ENCODE measurements at regions not wholly inside any gene's neighbourhood (a gene's known extent, or its start where the extent isn't known, plus 50 kb on each side); places are given as distances from the start of the nearest gene placed in this dataset.

DNA sequence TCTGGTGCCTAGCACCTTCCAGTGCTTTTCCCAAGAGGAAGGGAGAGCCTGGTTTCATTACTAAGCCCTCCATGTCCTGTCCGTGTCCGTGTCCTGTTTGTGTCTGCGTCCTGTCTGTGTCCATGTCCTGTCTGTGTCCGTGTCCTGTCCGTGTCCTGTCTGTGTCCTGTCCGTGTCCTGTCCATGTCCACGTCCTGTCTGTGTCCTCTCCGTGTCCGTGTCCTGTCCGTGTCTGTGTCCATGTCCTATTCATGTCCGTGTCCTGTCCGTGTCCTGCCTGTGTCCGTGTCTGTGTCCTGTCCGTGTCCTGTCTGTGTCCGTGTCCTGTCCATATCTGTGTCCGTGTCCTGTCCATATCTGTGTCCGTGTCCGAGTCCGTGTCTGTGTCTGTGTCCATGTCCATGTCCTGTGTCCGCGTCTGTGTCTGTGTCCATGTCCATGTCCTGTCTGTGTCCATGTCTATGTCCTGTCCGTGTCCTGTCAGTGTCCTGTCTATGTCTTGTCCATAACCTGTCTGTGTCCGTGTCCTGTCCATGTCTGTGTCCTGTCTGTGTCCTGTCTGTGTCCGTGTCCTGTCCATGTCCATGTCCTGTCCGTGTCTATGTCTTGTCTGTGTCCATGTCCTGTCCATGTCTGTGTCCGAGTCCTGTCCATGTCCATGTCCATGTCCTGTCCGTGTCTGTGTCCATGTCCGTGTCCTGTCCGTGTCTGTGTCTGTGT, 54.4 kb upstream of the BHLHE23 start:
- intact Hi-C loops (cut with micrococcal nuclease) = no loop called here
- H3K4me1 ChIP-seq (ENCODE audit: control insufficient read depth, extremely low read depth, insufficient read depth, low read length) = no peaks in the 10 kb centered on the region
- no peaks in the 10 kb centered on the region for H3K9me3 ChIP-seq (replicated peaks; ENCODE audit: control insufficient read depth, insufficient read depth, low read length)
- H3K27ac ChIP-seq (ENCODE audit: insufficient read depth, low read depth, low read length) = no peak overlapping the region
- ChIA-PET CTCF (no interaction called here), POLR2A (no interaction called here)
- no peaks in the 10 kb centered on the region for H3K36me3 ChIP-seq (ENCODE audit: control insufficient read depth in 2 of 2, extremely low read depth in 1 of 2, insufficient read depth in 2 of 2, low read length in 2 of 2)
- no peaks in the 10 kb centered on the region for H3K9me1 ChIP-seq (replicated peaks; ENCODE audit: control insufficient read depth, extremely low read depth, insufficient read depth, low read length)
- no TSS peak for BruUV-seq (replicated peaks)
- FAIRE-seq (no peak), DNase-seq (ENCODE audit: low read depth, low spot score) (no peak)
- H3K9ac ChIP-seq (replicated peaks; ENCODE audit: extremely low read depth, insufficient read depth, low read length) = no peak overlapping the region
- H3K27me3 ChIP-seq (ENCODE audit: control insufficient read depth in 2 of 2, insufficient read depth in 2 of 2, low read length in 2 of 2) = no peaks in the 10 kb centered on the region
- H3K4me3 ChIP-seq (replicated peaks in 1 of 3; ENCODE audit: insufficient read depth in 1 of 3, low read depth in 1 of 3, low read length in 3 of 3) = no peak overlapping the region
- TF ChIP-seq MYC (IDR thresholded peaks at IDR 0.05; ENCODE audit: low read depth, low read length) (no peak), GATA2 (IDR thresholded peaks at IDR 0.05; ENCODE audit: insufficient read depth, insufficient read length, low read depth, low read length) (no peak), POLR2AphosphoS5 (IDR thresholded peaks at IDR 0.05; ENCODE audit: insufficient read depth, low read depth, low read length) (no peak), POLR2A (IDR thresholded peaks at IDR 0.05; ENCODE audit: low read depth, low read length) (no peak), JUN (IDR thresholded peaks at IDR 0.05; ENCODE audit: borderline replicate concordance, insufficient read depth, insufficient read length, low read depth) (no peak)
- TF ChIP-seq, protein P1, sequence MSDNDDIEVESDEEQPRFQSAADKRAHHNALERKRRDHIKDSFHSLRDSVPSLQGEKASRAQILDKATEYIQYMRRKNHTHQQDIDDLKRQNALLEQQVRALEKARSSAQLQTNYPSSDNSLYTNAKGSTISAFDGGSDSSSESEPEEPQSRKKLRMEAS (IDR thresholded peaks at IDR 0.05; ENCODE audit: insufficient read depth, insufficient read length) = no peak
- no peak overlapping the region for H2AFZ ChIP-seq (ENCODE audit: low read depth, low read length)
- H3K4me2 ChIP-seq (ENCODE audit: insufficient read depth, low read length) = no peak overlapping the region
- H3K79me2 ChIP-seq (ENCODE audit: control insufficient read depth, insufficient read depth, low read length) = no peaks in the 10 kb centered on the region
- dilution Hi-C loops (cut with MboI; ENCODE audit: extremely low pct_ligation_motif_present, low sequenced_read_pairs) = no loop called here
- no peaks in the 10 kb centered on the region for H4K20me1 ChIP-seq (replicated peaks; ENCODE audit: control insufficient read depth, extremely low read depth, insufficient read depth, low read length)
